ENCODE measurements at regions not wholly inside any gene's neighbourhood (a gene's known extent, or its start where the extent isn't known, plus 50 kb on each side); places are given as distances from the start of the nearest gene placed in this dataset.

DNA sequence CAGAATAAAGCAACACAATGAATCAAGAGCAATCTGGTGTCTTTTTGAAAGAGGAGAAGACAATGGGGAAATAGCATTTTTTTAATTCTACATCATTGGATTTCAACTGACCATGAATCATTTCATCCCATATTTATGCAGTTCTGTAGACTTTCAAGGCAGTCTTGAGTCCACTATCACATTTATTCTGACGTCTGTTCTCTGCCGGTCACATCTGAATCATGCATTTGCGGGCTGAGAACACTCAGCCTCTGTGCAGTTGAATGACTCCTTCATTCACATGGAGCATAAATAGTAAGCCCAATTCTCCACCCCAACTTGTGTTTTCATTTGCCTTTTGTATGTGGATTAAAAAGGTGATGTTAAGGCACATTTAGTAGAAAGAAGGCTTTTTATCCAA lies 128.2 kb downstream of the AKAIN1 start:
- no peaks in the 10 kb centered on the region for H3K9me3 ChIP-seq (ENCODE audit: insufficient read depth, low read depth, low read length)
- no peaks in the 10 kb centered on the region for H3K4me1 ChIP-seq (ENCODE audit: insufficient read depth, low read length, poor library complexity, severe bottlenecking)
- TF ChIP-seq EZH2phosphoT487 (IDR thresholded peaks at IDR 0.05; ENCODE audit: borderline replicate concordance): no peak
- no peak for TF ChIP-seq CTCF (conservative IDR thresholded peaks at IDR 0.05; ENCODE audit: low read length)
- no peaks in the 10 kb centered on the region for H3K27me3 ChIP-seq (ENCODE audit: insufficient read depth, low read length, poor library complexity, severe bottlenecking)
- H3K36me3 ChIP-seq (ENCODE audit: insufficient read depth, low read length): no peaks in the 10 kb centered on the region
- H3K9me2 ChIP-seq (replicated peaks; ENCODE audit: low read depth, low read length): no peaks in the 10 kb centered on the region
- no peak overlapping the region for H3K4me3 ChIP-seq (ENCODE audit: low read length, poor library complexity, severe bottlenecking)
- no peak overlapping the region for H2AFZ ChIP-seq (ENCODE audit: low read length)
- no peak overlapping the region for H3K9ac ChIP-seq (ENCODE audit: low read depth, low read length, poor library complexity, severe bottlenecking)
- H3F3A ChIP-seq (ENCODE audit: low read depth): no peaks in the 10 kb centered on the region
- no peaks in the 10 kb centered on the region for H3K79me2 ChIP-seq (ENCODE audit: insufficient read depth, low read length)
- no peak overlapping the region for H3K4me2 ChIP-seq (ENCODE audit: low read depth, low read length, poor library complexity, severe bottlenecking)
- no peaks in the 10 kb centered on the region for H4K20me1 ChIP-seq (ENCODE audit: insufficient read depth, low read length, poor library complexity, severe bottlenecking)

DNA sequence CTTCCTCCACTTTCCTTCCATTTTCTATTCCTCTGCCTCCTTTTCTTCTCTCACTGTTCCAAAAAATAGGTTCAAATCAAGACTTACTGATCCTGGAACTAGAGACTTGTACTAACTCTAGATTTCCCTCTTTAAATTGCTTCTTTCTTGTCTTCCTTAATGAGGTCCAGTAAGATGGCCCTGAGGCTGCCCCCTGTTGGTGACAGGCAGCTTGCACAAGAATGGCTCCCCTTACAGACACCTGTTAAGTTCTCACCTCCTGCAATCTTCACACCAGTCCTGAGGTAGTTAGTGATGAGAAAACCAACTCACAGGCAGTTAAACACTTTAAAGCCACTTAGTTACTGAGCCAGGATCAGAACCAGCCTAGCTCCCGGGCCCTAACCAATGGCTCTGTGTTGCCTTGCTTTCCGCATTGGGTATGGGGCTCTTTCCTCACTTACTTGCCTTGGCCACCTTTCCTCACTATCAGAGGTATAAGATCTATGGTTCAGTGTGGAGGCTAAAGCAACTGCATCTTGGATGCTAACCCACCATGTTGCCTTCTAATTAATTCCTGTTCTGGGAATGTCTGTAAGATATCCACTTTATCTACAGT lies 130.6 kb downstream of the AKAIN1 start:
- Histone ChIP-seq H3K4me3 (ENCODE audit: low read length, poor library complexity, severe bottlenecking) (no peak overlapping the region), H2AFZ (ENCODE audit: low read length) (no peak overlapping the region), H3K36me3 (ENCODE audit: insufficient read depth, low read length) (no peaks in the 10 kb centered on the region), H3K27me3 (ENCODE audit: insufficient read depth, low read length, poor library complexity, severe bottlenecking) (no peaks in the 10 kb centered on the region), H3K4me1 (ENCODE audit: insufficient read depth, low read length, poor library complexity, severe bottlenecking) (no peaks in the 10 kb centered on the region), H3K79me2 (ENCODE audit: insufficient read depth, low read length) (no peaks in the 10 kb centered on the region), H3K9me3 (ENCODE audit: insufficient read depth, low read depth, low read length) (no peaks in the 10 kb centered on the region), H3K9ac (ENCODE audit: low read depth, low read length, poor library complexity, severe bottlenecking) (no peak overlapping the region), H4K20me1 (ENCODE audit: insufficient read depth, low read length, poor library complexity, severe bottlenecking) (no peaks in the 10 kb centered on the region), H3K4me2 (ENCODE audit: low read depth, low read length, poor library complexity, severe bottlenecking) (no peak overlapping the region), H3K9me2 (replicated peaks; ENCODE audit: low read depth, low read length) (no peaks in the 10 kb centered on the region), H3F3A (ENCODE audit: low read depth) (no peaks in the 10 kb centered on the region)
- TF ChIP-seq CTCF (conservative IDR thresholded peaks at IDR 0.05; ENCODE audit: low read length) (peak; percentile 59), EZH2phosphoT487 (IDR thresholded peaks at IDR 0.05; ENCODE audit: borderline replicate concordance) (no peak)

GRCh38 chr18:5065615-5066014 lies 131.4 kb downstream of the AKAIN1 start:
- Histone ChIP-seq H3K27me3 (ENCODE audit: insufficient read depth, low read length, poor library complexity, severe bottlenecking) (no peaks in the 10 kb centered on the region), H3K4me1 (ENCODE audit: insufficient read depth, low read length, poor library complexity, severe bottlenecking) (no peaks in the 10 kb centered on the region), H3K79me2 (ENCODE audit: insufficient read depth, low read length) (no peaks in the 10 kb centered on the region), H3K36me3 (ENCODE audit: insufficient read depth, low read length) (no peaks in the 10 kb centered on the region), H3K9me2 (replicated peaks; ENCODE audit: low read depth, low read length) (no peaks in the 10 kb centered on the region), H3K4me2 (ENCODE audit: low read depth, low read length, poor library complexity, severe bottlenecking) (no peak overlapping the region), H3K4me3 (ENCODE audit: low read length, poor library complexity, severe bottlenecking) (no peak overlapping the region), H2AFZ (ENCODE audit: low read length) (no peak overlapping the region), H3K9ac (ENCODE audit: low read depth, low read length, poor library complexity, severe bottlenecking) (no peak overlapping the region), H3F3A (ENCODE audit: low read depth) (no peaks in the 10 kb centered on the region), H4K20me1 (ENCODE audit: insufficient read depth, low read length, poor library complexity, severe bottlenecking) (no peaks in the 10 kb centered on the region), H3K9me3 (ENCODE audit: insufficient read depth, low read depth, low read length) (no peaks in the 10 kb centered on the region)
- TF ChIP-seq CTCF (conservative IDR thresholded peaks at IDR 0.05; ENCODE audit: low read length) (no peak), EZH2phosphoT487 (IDR thresholded peaks at IDR 0.05; ENCODE audit: borderline replicate concordance) (no peak)
